ENCODE measurements at regions not wholly inside any gene's neighbourhood (a gene's known extent, or its start where the extent isn't known, plus 50 kb on each side); places are given as distances from the start of the nearest gene placed in this dataset.
A peak's percentile ranks its signal among the peaks of the same experiment; 100 is the strongest.

DNA sequence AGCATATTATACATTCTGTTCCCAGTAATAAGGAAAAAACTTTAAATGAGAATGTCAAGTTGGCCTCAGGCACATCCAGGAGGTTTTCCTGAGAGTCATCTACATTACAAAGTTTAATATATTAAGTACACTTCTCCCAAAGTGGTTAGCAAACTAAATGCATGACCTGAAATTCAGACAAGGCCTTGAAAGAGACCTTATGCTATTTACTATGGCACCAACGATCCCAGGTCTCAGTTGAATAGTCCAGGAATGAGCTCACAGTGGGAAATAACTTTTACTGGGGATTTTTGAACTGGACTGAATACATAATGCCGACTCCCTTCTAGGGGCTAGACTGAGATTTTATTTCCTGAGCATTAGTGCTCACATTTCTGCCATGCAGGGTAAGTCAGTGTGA, 1577.5 kb upstream of the PCDH7 start:
- Histone ChIP-seq H3K36me3 (ENCODE audit: control insufficient read depth in 3 of 3, insufficient read depth in 2 of 3, low read depth in 1 of 3, low read length in 3 of 3) (no peaks in the 10 kb centered on the region), H3K4me1 (ENCODE audit: control insufficient read depth in 3 of 3, insufficient read depth in 2 of 3, low read depth in 1 of 3, low read length in 2 of 3) (no peaks in the 10 kb centered on the region), H3K27me3 (ENCODE audit: control insufficient read depth in 3 of 3, insufficient read depth in 3 of 3, low read length in 3 of 3) (no peaks in the 10 kb centered on the region), H3K9me3 (ENCODE audit: control insufficient read depth in 2 of 2, insufficient read depth in 1 of 2, low read depth in 1 of 2, low read length in 1 of 2) (no peaks in the 10 kb centered on the region), H3K27ac (ENCODE audit: low read depth in 1 of 3, low read length in 2 of 3) (no peak overlapping the region), H3K4me3 (ENCODE audit: low read depth in 1 of 3, low read length in 3 of 3) (no peak overlapping the region)
- DNase-seq (no peak), FAIRE-seq (no peak)
- 51 to 73% (median 61%) methylated on average over 2 of the region's 2 CpGs for WGBS, 3 donors

DNA sequence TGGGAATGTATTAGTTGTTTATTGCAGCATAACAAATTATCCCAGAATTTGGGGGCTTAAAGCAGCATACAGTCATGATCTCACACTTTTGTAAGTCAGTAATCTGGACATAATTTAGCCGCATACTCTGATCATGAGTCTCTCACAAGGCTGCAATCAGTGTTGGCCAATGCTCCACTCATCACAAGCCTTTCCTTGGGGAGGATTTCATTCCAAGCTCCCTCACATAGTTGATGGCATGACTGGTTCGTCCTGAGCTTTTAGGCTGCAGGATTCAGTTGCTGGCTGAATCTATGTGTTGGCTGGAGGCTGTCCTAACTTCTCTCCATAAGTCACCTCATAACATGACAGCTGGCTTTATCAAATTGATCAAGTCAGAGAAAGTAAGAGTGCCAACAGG, 1568.6 kb upstream of the PCDH7 start:
- H3K27ac ChIP-seq (ENCODE audit: low read depth in 1 of 3, low read length in 2 of 3): no peak overlapping the region
- WGBS, 3 donors: 49 to 77% (median 74%) methylated on average over 2 of the region's 2 CpGs
- no peaks in the 10 kb centered on the region for H3K27me3 ChIP-seq (ENCODE audit: control insufficient read depth in 3 of 3, insufficient read depth in 3 of 3, low read length in 3 of 3)
- H3K36me3 ChIP-seq (ENCODE audit: control insufficient read depth in 3 of 3, insufficient read depth in 2 of 3, low read depth in 1 of 3, low read length in 3 of 3): no peaks in the 10 kb centered on the region
- H3K4me1 ChIP-seq (ENCODE audit: control insufficient read depth in 3 of 3, insufficient read depth in 2 of 3, low read depth in 1 of 3, low read length in 2 of 3): no peaks in the 10 kb centered on the region
- FAIRE-seq (no peak), DNase-seq (no peak)
- H3K4me3 ChIP-seq (ENCODE audit: low read depth in 1 of 3, low read length in 3 of 3): no peak overlapping the region
- H3K9me3 ChIP-seq (ENCODE audit: control insufficient read depth in 2 of 2, insufficient read depth in 1 of 2, low read depth in 1 of 2, low read length in 1 of 2): peaks cover under 1 to 2% of the 10 kb centered on the region in 2 donors

DNA sequence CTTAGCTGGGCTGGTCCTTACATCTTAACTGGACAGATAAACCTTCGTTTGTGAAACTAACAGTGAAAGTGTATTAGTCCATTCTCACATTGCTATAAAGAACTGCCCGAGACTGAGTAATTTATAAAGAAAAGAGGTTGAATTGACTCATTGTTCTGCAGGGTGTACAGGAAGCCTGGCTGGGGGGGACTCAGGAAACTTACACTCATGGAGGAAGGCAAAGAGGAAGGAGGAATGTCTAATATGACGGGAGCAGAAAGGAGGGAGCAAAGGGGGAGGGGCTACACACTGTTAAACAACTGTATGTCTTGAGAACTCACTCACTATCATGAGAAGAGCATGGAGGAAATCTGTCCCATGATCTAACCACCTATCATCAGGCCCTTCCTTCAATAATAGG, 1566.5 kb upstream of the PCDH7 start:
- DNase-seq: no peak
- FAIRE-seq: no peak
- Histone ChIP-seq H3K4me1 (ENCODE audit: control insufficient read depth in 3 of 3, insufficient read depth in 2 of 3, low read depth in 1 of 3, low read length in 2 of 3) (no peaks in the 10 kb centered on the region), H3K36me3 (ENCODE audit: control insufficient read depth in 3 of 3, insufficient read depth in 2 of 3, low read depth in 1 of 3, low read length in 3 of 3) (no peaks in the 10 kb centered on the region), H3K27ac (ENCODE audit: low read depth in 1 of 3, low read length in 2 of 3) (no peak overlapping the region), H3K27me3 (ENCODE audit: control insufficient read depth in 3 of 3, insufficient read depth in 3 of 3, low read length in 3 of 3) (no peaks in the 10 kb centered on the region), H3K4me3 (ENCODE audit: low read depth in 1 of 3, low read length in 3 of 3) (no peak overlapping the region), H3K9me3 (ENCODE audit: control insufficient read depth in 2 of 2, insufficient read depth in 1 of 2, low read depth in 1 of 2, low read length in 1 of 2) (peaks cover 2 to 6% of the 10 kb centered on the region in 2 donors)
- 40 to 48% (median 46%) methylated on average over 3 of the region's 3 CpGs for WGBS, 3 donors

DNA sequence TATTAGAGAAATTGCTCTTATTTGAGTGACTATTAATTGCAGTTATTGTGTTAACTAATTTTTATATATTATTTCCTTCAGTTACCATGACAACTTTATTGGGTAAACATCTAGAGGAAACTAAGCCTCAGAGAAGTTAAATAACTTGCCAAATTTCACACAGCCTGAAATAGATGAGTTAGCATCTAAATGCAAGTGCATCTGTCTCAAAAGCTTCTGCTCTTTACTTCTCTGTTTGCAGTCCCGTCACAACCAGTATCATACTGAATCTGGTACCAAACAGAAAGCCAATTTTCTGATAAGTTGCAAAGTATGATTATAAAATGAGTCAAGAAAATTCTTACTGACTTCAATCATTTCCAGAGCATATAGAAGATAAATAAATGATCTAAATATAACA, 1544.9 kb upstream of the PCDH7 start:
- FAIRE-seq (no peak), DNase-seq (no peak)
- WGBS, 3 donors: 65 to 74% (median 74%) methylated on average over 1 of the region's 1 CpG
- Histone ChIP-seq H3K27ac (ENCODE audit: low read depth in 1 of 3, low read length in 2 of 3) (no peak overlapping the region), H3K36me3 (ENCODE audit: control insufficient read depth in 3 of 3, insufficient read depth in 2 of 3, low read depth in 1 of 3, low read length in 3 of 3) (no peaks in the 10 kb centered on the region), H3K4me3 (ENCODE audit: low read depth in 1 of 3, low read length in 3 of 3) (no peak overlapping the region), H3K9me3 (ENCODE audit: control insufficient read depth in 2 of 2, insufficient read depth in 1 of 2, low read depth in 1 of 2, low read length in 1 of 2) (no peaks in the 10 kb centered on the region), H3K4me1 (ENCODE audit: control insufficient read depth in 3 of 3, insufficient read depth in 2 of 3, low read depth in 1 of 3, low read length in 2 of 3) (no peaks in the 10 kb centered on the region), H3K27me3 (ENCODE audit: control insufficient read depth in 3 of 3, insufficient read depth in 3 of 3, low read length in 3 of 3) (no peaks in the 10 kb centered on the region)

DNA sequence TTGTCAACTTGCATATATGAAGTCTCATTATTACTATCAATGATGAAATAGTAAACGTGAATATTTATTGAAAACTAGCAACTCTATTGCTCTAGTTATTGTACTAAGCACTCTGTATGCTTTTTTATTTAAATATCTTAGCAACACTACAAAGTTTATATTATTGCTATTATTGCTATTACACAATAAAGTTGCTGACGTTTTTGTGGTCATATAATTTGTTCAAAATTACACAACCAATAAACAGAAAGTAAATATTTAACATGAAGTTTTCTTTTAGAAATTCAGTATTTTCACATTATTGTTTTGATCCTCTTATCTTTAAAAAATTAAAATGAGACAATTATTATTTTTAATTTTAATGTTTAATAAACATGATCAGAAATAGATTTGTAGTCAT, 1521.1 kb upstream of the PCDH7 start:
- Histone ChIP-seq H3K27ac (ENCODE audit: low read depth in 1 of 3, low read length in 2 of 3) (no peak overlapping the region), H3K36me3 (ENCODE audit: control insufficient read depth in 3 of 3, insufficient read depth in 2 of 3, low read depth in 1 of 3, low read length in 3 of 3) (no peaks in the 10 kb centered on the region), H3K4me3 (ENCODE audit: low read depth in 1 of 3, low read length in 3 of 3) (no peak overlapping the region), H3K27me3 (ENCODE audit: control insufficient read depth in 3 of 3, insufficient read depth in 3 of 3, low read length in 3 of 3) (no peaks in the 10 kb centered on the region), H3K9me3 (ENCODE audit: control insufficient read depth in 2 of 2, insufficient read depth in 1 of 2, low read depth in 1 of 2, low read length in 1 of 2) (no peaks in the 10 kb centered on the region), H3K4me1 (ENCODE audit: control insufficient read depth in 3 of 3, insufficient read depth in 2 of 3, low read depth in 1 of 3, low read length in 2 of 3) (no peaks in the 10 kb centered on the region)
- 44 to 53% (median 52%) methylated on average over 2 of the region's 2 CpGs for WGBS, 3 donors
- peak; percentile 92 for FAIRE-seq
- no peak for DNase-seq

DNA sequence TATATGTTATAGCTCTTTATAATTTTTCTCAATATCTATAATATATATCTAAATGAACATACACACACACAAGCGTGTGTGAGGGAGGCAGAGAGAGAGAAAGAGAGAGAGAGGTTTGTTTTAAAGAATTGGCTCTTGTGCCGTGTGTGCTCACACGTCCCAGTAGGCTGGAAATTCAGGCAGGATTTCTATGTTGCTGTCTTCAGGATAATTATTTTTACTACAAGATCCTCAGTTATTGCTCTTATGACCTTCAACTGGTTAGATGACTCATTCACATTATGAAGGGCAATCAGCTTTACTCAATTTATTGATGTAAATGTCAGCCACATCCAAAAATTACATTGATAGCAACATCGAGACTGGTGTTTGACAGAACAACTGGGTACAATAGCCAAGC, 1520.7 kb upstream of the PCDH7 start:
- FAIRE-seq (no peak), DNase-seq (no peak)
- Histone ChIP-seq H3K27me3 (ENCODE audit: control insufficient read depth in 3 of 3, insufficient read depth in 3 of 3, low read length in 3 of 3) (no peaks in the 10 kb centered on the region), H3K4me1 (ENCODE audit: control insufficient read depth in 3 of 3, insufficient read depth in 2 of 3, low read depth in 1 of 3, low read length in 2 of 3) (no peaks in the 10 kb centered on the region), H3K36me3 (ENCODE audit: control insufficient read depth in 3 of 3, insufficient read depth in 2 of 3, low read depth in 1 of 3, low read length in 3 of 3) (no peaks in the 10 kb centered on the region), H3K27ac (ENCODE audit: low read depth in 1 of 3, low read length in 2 of 3) (no peak overlapping the region), H3K9me3 (ENCODE audit: control insufficient read depth in 2 of 2, insufficient read depth in 1 of 2, low read depth in 1 of 2, low read length in 1 of 2) (no peaks in the 10 kb centered on the region), H3K4me3 (ENCODE audit: low read depth in 1 of 3, low read length in 3 of 3) (no peak overlapping the region)
- WGBS, 3 donors: 60 to 63% (median 62%) methylated on average over 4 of the region's 4 CpGs

DNA sequence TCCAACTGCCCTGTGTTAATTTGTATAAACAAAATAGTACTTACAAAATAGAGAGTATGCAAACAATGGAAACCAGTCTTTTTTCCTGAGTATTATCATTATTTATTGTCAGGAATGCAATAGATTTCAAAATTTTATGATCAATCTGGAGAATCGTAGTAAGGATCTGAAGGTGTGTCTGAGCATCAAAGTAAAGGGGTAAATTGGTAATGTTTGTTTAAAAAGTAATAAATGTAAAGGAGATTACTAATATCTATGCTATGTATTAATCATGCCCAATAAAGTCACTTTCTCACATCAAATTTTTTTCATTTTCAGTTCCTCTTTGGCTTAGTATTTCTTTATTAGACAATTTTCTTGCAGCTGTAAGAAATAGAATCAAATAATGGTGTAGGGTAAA, 1507.1 kb upstream of the PCDH7 start:
- WGBS, 3 donors: 27 to 55% (median 36%) methylated on average over 1 of the region's 1 CpG
- no peak for DNase-seq
- Histone ChIP-seq H3K4me1 (ENCODE audit: control insufficient read depth in 3 of 3, insufficient read depth in 2 of 3, low read depth in 1 of 3, low read length in 2 of 3) (no peaks in the 10 kb centered on the region), H3K9me3 (ENCODE audit: control insufficient read depth in 2 of 2, insufficient read depth in 1 of 2, low read depth in 1 of 2, low read length in 1 of 2) (no peaks in the 10 kb centered on the region), H3K27me3 (ENCODE audit: control insufficient read depth in 3 of 3, insufficient read depth in 3 of 3, low read length in 3 of 3) (no peaks in the 10 kb centered on the region), H3K4me3 (ENCODE audit: low read depth in 1 of 3, low read length in 3 of 3) (no peak overlapping the region), H3K27ac (ENCODE audit: low read depth in 1 of 3, low read length in 2 of 3) (no peak overlapping the region), H3K36me3 (ENCODE audit: control insufficient read depth in 3 of 3, insufficient read depth in 2 of 3, low read depth in 1 of 3, low read length in 3 of 3) (no peaks in the 10 kb centered on the region)
- no peak for FAIRE-seq

DNA sequence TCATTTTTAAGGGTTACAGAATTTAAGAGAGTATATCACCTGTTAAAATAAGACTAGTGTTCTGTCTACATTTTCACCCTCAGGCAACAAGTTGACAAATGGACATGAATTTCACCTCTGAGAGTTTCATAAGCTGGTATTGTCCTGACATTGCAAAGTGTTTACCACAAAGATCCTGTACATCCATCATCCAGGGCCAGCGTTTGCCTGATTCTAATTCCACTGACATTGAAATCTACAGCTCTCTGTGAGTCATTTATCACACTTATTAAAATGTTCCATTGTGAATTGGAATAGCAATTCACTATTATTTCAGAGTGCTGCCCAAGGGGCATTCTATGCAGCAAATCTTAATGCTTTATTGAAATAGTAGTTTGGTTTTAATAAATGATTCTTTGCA, 1499.4 kb upstream of the PCDH7 start:
- FAIRE-seq: no peak
- H3K27me3 ChIP-seq (ENCODE audit: control insufficient read depth in 3 of 3, insufficient read depth in 3 of 3, low read length in 3 of 3): no peaks in the 10 kb centered on the region
- no peak overlapping the region for H3K27ac ChIP-seq (ENCODE audit: low read depth in 1 of 3, low read length in 2 of 3)
- H3K4me3 ChIP-seq (ENCODE audit: low read depth in 1 of 3, low read length in 3 of 3): no peak overlapping the region
- no peaks in the 10 kb centered on the region for H3K36me3 ChIP-seq (ENCODE audit: control insufficient read depth in 3 of 3, insufficient read depth in 2 of 3, low read depth in 1 of 3, low read length in 3 of 3)
- no peaks in the 10 kb centered on the region for H3K4me1 ChIP-seq (ENCODE audit: control insufficient read depth in 3 of 3, insufficient read depth in 2 of 3, low read depth in 1 of 3, low read length in 2 of 3)
- H3K9me3 ChIP-seq (ENCODE audit: control insufficient read depth in 2 of 2, insufficient read depth in 1 of 2, low read depth in 1 of 2, low read length in 1 of 2): no peaks in the 10 kb centered on the region
- WGBS, 3 donors: 32 to 64% (median 52%) methylated on average over 1 of the region's 1 CpG
- no peak for DNase-seq

DNA sequence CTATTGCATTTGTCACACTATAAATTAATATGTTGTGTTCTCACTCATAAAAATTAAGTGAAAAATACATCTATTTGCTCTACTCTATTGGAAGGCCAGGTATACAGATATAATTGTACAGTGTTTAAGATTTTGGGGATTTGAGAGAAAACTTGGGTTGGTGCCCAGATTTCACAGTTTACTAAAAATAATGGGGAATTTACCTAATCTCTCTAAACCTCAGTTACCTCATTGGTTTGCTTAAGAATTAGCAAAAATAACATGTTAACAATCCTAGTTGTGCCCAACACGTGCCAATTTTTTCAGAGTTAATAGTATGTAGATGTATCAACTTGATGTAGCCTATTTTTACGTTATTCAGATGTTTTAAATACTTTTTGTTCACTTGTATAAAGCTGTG, 1495.3 kb upstream of the PCDH7 start:
- FAIRE-seq: no peak
- WGBS, 3 donors: 18 to 60% (median 19%) methylated on average over 2 of the region's 2 CpGs

More for the DNA sequence above, 1495.3 kb upstream of the PCDH7 start:
- no peak overlapping the region for H3K27ac ChIP-seq (ENCODE audit: low read depth in 1 of 3, low read length in 2 of 3)
- H3K36me3 ChIP-seq (ENCODE audit: control insufficient read depth in 3 of 3, insufficient read depth in 2 of 3, low read depth in 1 of 3, low read length in 3 of 3): no peaks in the 10 kb centered on the region
- H3K9me3 ChIP-seq (ENCODE audit: control insufficient read depth in 2 of 2, insufficient read depth in 1 of 2, low read depth in 1 of 2, low read length in 1 of 2): peaks cover 0 to under 1% of the 10 kb centered on the region in 2 donors
- no peaks in the 10 kb centered on the region for H3K4me1 ChIP-seq (ENCODE audit: control insufficient read depth in 3 of 3, insufficient read depth in 2 of 3, low read depth in 1 of 3, low read length in 2 of 3)
- no peak for DNase-seq
- no peaks in the 10 kb centered on the region for H3K27me3 ChIP-seq (ENCODE audit: control insufficient read depth in 3 of 3, insufficient read depth in 3 of 3, low read length in 3 of 3)
- H3K4me3 ChIP-seq (ENCODE audit: low read depth in 1 of 3, low read length in 3 of 3): no peak overlapping the region
